HG03521 (cell line): ENCODE measurements at regions not wholly inside any gene's neighbourhood (a gene's known extent, or its start where the extent isn't known, plus 50 kb on each side); places are given as distances from the start of the nearest gene placed in this dataset.
"Not testable (repeated sequence)": the region's sequence is repeated elsewhere in the genome, so short reads cannot be mapped to it uniquely, and the experiment has no call there.

Source experiments
- ATAC-seq: cut with Tn5 transposase; IDR thresholded peaks from one replicate; pipeline ENCODE4 v1.9.1; 2021; ENCODE audit warnings: mild to moderate bottlenecking, moderate library complexity; ENCODE audit not compliant: unreplicated experiment

DNA sequence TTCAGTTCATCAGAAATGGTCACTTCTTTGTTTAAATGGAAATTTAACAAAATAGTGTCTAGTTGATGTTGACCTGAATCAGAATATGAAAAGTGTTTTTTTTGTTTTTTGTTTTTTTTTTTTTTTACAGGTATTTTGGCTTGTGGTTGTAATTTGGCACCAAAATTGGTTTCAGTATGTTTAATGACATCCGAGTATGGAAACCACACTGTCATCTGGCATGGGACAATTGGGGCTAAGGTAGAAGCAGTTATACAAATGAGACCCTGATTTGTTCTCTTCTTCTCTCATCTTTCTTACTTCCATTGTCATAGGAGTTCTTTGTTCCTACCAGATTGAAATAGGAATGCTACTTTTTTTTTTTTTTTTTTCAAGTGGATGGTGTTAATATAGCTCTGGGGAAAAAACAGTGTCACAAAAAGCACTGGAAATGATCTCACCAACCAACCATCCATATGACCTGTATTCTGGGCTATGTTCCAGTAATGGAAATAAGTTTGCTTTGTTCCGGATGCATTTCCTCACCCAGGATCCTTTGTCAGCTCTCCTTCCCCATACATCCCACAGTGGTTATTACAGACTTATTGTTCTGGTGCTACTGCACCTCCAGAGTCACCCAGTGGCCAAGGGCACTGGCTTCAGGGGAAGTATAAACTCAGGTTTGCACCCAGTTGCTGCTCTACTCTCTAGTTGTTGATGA lies 95.8 kb downstream of the ATXN3L start:
- ATAC-seq: no peak

DNA sequence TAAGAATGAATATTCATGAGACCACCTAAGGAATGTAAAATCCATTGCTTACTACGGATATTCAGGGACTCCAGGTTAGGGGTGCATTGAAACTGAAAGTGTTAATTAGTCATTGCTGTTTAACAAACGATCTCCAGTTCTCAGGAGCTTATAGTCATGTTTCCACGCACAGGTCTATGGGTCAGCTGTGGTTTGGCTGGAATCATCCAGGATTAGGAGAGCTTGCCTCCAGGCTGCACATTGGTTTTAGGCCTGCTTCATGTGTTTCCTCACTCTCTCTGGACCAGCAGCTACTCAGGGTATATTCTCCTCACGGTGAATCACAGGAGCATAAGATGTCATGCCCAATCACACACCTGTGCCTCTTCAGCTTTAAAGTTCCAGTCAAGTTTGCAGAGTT lies 98.9 kb downstream of the ATXN3L start:
- no peak for ATAC-seq

DNA sequence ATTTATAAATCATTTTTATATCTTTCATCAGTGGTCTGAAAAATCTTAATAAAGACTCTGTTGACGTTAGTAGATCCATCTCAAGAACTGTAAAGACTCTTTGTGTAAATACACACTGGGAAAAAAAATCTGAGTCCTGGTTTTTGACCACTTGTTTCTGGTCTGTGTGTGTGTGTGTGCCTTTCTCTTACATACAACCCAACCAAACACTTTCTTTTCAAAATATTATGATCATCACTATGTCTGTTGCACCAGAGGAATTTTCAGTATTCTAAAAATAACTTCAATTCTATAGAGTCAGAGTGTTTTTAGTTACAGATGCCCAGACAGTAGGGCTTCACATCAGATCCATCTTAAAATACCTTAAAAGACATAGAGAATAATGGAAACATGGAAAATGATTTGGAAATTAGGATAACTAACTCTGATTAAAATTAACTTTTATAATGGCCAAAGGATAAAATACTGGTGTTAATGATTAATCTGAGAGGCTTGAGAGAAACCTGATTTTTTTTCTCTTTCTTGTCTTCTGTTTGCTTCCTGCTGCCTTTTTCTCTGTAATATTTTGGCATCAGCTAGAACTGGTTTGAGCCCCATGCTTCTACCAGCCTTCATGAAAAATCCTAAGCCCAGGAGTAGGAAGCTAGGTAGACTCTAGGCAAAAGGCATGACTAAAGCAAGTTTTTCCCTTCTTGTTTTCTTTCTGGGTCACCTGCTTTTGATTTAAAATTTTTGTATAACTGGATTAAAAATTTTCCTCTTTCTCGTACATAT lies 99.7 kb downstream of the ATXN3L start:
- ATAC-seq: no peak

DNA sequence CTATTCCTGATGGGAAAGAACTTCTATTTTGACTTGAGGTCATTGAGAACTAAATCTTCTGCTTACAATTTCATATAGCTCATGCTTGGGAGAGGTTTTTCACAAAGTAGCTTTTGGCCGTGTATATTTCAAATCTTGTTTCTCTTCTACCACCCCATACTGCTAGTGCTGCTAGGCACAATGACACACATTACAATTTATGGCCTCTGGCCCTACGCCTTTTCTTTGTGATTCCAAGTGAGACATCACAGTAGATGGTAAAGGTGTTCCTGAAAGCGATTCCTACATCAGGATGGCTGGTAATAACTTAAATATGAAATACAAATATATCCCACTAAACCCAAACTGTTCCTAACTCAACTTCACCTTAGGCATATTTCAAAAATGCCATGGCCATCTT lies 101.1 kb downstream of the ATXN3L start:
- ATAC-seq: no peak

DNA sequence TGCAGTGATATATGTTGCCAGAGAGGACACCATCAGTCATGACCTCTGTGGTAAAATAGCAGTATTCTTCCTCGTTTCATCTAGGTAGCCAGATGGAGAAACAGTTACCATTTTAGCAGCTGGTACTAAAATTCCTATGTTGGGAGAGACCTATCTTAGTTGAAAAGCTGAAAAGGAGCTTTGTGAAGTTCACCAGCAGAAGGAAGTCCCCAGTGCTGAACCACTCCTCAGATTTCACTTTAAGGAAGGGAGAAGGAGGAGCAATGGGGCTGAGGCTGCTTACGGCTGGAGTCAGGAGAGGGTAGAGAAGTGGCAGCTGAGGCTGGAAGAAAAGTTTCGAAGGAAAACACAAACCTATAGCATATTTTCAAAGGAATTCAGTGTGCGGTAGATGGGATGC lies 103.7 kb downstream of the ATXN3L start:
- no peak for ATAC-seq

DNA sequence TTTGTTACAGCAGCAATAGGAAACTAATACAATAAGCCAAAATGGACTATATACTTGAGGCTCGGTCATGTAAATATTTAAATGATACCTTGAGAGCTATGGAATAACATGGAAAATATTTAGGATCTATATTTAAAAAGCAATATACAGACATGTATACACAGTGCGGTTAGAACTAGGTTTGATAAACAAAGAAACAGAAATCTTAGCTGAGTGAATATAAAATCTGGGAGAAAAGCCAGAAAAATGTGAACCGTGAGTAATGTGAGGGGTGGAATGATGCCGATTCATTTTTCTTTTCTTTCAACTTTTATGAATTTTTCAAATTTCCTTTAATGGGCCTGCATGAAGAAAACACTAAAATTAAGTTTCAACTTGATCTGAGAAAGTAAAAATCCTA lies 104.1 kb downstream of the ATXN3L start:
- no peak for ATAC-seq

DNA sequence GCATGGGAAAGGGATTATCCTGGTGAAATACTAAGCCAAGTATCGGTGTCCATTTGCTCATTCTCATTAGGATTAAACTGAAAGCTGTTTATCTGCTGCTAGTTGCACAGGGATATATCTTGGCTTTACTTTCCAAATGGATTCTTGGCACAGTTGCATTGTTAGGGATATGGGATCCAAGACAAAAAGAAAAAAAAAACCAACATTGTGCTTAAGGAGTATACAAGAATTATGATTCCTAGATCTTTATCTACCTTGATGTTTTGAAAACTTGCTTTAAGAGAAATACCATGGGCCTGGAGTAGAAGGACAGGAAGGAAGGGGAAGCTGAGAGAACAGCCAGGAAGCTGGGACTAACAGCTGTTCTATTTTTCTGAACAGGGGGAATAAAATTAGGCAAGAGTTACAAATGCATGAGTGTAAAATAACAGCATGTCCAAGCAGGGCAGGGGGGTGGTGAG lies 107.6 kb downstream of the ATXN3L start:
- no peak for ATAC-seq

DNA sequence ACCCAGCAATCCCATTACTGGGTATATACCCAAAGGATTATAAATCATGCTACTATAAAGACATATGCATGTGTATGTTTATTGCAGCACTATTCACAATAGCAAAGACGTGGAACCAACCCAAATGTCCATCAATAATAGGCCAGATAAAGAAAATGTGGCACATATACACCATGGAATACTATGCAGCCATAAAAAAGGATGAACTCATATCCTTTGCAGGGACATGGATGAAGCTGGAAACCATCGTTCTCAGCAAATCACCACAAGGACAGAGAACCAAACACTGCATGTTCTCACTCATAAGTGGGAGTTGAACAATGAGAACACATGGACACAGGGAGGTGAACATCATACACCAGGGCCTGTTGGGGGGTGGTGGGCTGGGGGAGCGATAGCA lies 109.7 kb downstream of the ATXN3L start:
- not testable (repeated sequence) for ATAC-seq

DNA sequence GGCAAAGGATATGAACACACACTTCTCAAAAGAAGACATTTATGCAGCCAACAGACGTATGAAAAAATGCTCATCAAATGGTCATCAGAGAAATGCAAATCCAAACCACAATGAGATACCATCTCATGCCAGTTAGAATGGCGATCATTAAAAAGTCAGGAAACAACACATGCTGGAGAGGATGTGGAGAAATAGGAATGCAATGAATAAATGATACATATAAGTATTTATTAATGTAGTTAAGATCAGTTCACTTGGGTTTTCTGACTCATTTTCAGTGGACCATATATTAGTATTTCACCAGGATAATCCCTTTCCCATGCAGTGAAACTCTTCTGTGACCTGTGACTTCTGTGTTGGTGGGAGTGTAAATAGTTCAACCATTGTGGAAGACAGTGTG lies 110.1 kb downstream of the ATXN3L start:
- ATAC-seq: not testable (repeated sequence)

DNA sequence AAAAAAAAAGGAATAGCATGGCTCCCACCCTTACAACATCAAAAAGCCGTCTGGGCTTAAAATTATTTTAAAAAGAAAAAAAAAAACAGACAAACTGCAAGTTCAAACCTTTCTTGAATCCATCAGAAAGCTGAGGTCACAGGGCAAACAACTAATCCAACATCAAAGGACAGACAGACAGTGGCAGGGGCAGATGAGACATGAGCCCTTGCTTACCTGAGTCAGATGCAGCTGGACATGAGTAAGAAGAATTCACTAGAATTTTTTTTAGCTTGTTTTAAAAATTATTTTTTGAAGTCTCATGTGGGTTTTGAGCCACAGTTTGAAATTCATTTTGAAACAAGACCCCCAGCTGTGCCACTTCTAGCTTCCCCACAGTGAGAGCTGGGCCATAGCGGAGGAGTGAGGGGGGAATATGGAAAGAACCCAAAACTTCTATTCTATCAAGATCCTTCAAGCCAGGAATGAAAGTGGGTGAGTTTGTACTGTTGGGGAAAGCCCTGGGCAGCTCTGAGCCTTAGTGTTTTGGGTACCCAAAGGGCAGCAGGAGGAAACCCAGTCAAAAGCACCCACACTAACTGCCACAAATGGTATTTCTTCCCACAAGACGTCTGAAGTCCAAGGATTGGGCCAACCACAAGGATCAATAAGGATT lies 111.4 kb downstream of the ATXN3L start:
- no peak for ATAC-seq

DNA sequence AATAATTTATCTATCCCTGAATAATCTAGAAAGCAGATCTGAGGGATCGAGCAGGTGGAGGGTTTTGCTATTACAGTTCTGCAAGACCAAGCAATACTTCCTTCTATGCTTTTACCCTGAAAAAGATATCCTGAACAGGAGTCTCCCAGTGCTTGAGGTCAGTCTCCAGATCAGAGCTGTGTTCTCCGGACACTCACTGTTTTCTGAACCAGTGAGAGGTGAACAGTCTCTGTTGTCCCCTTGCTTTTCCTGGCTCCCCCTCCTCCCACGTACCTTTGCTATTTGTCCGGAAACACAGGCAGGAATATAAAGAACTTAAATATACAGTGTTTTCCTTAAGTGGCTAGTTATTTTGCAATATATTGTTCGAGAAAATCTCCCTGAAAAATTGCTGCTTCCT lies 116.6 kb downstream of the ATXN3L start:
- ATAC-seq: no peak

DNA sequence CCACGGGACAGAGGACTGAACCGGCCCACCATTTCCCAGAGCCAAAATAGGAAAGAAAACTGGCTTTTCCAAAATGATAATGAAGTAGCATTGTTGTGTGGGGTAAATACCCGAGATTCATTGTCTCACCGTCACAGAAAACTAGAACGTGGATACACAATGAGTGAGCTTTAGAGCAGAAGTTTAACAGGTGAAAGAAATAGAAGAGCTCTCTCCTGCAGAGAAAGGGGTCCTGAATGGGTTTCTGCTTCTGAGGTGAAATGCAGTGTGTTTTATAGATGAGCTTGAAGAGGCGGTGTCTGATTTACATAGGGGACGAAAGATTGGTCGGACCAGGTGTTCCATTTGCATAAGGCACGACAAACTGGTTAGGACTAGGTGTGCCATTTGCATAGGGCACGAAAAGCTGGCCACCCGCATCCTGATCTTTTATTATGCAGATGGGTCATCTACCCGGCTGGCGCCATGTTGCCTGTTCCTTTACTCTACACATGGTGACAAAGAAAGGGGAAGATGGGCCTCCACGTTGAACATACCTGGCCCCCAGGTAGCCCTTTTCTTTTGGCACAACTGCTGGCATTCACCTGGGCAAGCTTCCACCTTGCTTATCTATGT lies 118.1 kb downstream of the ATXN3L start:
- ATAC-seq: no peak

DNA sequence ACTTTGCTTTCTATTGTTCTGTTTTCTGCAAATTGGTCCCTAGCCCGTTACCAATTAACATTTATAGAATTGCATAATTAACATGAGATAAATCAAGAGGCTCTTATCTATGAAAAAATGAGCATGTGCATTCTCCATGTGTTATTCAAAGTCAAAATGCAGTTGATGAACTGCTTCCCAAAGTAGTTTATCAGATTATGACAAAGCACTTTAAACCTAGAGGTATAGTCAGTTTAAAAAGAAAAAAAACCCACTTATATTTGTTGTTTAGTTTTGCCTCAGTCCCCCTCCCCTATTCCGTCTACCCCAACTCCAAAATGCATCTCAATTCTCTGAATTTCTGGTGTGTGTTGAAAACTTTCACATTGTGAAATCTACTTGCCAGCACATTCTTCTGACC lies 119.5 kb downstream of the ATXN3L start:
- no peak for ATAC-seq

DNA sequence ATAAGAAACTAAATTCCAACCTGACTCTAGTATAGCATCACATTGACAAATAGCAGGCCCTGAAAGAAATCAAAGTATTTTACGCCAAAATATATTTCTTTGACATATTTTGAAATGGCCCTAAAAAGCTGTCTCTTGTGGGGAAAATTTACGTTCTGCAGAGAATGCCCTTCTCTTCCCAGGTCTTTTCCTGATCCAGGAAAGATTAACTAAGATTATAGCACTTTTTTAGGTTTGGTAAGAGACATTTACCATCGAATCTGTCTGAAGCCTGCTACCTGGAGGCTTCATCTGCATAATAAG lies 121.1 kb downstream of the ATXN3L start:
- ATAC-seq: no peak

DNA sequence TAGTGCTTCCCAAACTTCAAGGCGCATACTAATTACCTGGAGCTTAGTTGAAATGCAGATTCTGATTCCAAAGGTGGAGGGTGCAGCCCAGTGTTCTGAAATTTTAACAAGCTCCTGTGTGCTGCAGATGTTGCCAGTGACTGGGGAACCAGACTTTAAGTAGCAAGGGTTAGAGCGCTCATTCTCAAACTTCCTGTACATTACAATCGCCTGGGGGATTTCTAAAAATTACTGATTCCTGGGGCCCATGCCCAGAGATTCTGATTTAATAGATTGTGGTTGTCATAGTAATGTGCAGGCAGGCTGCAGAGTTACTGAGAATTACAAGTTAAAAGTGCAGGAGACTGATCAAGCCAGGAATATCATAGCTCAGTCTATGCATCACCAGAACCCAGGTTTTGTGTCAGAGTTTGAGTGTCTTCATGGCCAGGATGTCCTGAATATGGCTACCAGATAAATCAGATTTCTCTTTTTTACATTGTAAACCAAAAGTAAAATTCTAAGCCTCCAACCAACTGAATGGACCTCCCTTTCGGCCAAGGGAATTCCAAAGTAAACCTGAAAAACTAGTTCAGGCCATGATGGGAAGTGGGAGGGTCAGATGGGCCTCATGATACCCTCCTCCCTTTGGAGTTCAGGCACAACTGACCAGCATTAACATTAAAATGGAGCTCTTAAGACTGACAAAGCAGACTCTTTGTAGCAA lies 121.6 kb downstream of the ATXN3L start:
- no peak for ATAC-seq

DNA sequence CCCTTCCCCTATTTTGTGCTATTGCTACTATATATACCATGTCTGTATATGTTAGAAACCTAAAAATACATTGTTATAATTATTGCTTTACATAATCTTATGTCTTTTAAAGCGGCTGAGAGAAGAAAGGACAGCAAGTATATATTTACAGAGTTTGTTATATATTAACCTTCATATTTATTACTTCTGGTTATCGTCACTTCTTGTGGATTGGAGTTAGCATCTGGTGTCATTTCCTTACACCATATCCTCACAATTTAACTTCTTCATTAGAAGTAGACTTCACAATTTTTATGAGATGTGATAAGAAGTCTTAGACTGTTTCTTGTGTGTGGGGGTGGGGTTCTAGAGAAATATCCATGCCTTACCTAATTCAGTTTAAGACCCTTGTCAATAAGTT lies 123.1 kb downstream of the ATXN3L start:
- ATAC-seq: no peak

DNA sequence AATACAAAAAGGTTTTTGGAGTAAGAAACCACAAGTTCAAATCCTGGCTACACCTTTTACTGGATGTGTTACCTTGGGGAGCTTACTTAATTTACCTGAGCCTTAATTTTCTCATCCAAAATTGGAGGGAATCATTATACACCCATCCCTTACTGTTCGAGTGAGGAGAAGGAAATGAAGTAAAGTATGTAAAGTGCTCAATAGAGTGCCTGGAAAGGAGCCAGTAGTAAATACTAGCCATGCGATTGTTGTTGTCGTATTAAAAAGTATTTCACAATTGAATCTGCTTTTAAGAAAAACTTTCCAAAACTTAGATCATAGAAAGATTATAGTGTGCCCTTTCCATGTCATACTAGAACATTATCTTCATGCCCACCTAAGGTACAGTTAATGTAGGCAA lies 124.5 kb downstream of the ATXN3L start:
- ATAC-seq: no peak

DNA sequence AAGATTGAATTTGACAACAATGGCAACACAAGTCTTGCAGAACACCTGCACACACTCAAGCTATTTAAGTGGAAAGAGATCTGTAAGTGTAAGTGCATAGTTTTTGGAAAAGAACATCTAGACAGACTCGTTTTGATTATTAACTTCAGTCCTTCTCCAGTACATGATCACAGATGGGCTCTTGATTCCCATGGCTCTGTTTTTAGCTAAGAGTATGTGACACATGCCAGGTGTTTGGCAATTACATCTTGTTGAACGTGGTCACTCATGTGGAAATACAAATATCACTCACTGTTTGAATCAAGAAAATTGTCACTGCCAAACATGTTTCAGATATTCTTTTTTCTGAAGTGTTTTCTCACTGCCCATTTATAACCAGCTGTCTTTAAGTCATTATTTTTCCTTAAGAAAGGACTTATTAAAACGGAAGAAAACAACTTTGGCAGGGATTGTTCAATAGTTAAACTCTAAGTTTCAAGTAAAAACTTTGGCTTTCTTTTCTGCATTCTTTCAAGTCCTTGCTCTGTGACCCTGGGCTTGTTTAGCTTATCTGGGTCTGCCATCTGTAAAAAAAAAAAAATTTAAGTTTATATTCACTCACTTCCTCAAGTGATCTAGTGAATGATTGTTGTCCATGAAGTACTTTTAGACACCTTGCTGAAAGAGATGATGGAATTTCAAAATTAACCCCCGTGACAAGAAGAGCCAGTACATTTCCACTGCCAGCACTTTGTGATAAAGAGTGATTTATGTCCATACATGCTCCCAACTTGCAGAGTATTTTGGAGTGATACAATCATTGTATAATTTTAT lies 125.4 kb downstream of the ATXN3L start:
- no peak for ATAC-seq

DNA sequence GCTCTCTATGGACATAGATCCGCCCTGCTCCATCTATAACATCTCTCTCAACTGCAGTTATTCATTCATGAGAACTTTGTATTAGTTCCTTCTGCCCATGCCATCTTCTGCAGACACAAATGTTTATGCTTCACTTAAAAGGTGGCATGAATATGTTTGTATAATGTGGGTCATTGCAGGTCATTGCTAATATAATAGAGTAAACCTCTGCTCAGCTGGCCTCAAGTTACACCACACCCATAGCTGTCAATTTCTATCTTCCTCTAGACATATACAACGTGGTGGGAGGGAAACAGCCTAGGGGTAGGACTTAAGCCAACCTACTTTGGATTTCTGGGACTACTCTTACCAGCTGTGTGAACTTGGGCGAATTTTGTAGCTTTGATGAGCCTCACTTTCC lies 129.8 kb downstream of the ATXN3L start:
- ATAC-seq: no peak

DNA sequence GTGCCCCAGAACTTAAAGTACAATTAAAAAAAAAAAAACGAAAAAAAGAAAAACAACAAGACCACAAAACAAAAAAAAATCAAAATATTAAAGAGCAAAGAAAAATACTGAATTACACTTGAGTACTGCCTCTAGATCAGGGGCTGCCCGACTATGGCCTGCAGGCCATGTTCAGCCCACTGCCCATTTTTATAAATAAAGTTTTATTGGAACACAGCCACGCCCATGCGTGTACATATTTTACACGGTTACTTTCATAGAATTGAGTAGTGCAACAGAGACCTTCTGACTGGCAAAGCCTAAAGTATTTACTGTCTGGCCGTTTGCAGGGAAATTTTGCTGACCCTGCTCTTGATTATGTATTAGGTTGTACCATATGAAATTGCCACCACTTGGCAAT lies 130.5 kb downstream of the ATXN3L start:
- ATAC-seq: no peak
